GM23338 (cell line): ENCODE measurements at regions not wholly inside any gene's neighbourhood (a gene's known extent, or its start where the extent isn't known, plus 50 kb on each side); places are given as distances from the start of the nearest gene placed in this dataset.

Source experiments
- ATAC-seq: fragments of 200-7000 bp; cut with Tn5 transposase; 3 replicates; pipeline ENCODE4 v1.9.1; 2020
- DNase-seq: peaks from one replicate; pipeline ENCODE4 v3.0.0-alpha.2; 2015; ENCODE audit warnings: low spot score
- H2AFZ ChIP-seq: fragments of 200-600 bp; sonication (generic); 2 replicates; pipeline ENCODE4 v1.8.0; 2016; ENCODE audit warnings: antibody characterized with exemption, mild to moderate bottlenecking, moderate library complexity
- H3F3A ChIP-seq: fragments of 200-600 bp; sonication (generic); replicated peaks from 2 replicates; pipeline ENCODE4 v1.8.0; 2017; ENCODE audit warnings: antibody characterized with exemption, mixed run types, low read depth
- H3K27ac ChIP-seq: fragments of 200-600 bp; sonication (generic); 2 replicates; pipeline ENCODE4 v1.6.1; 2016; ENCODE audit warnings: low read depth
- H3K27me3 ChIP-seq: fragments of 200-600 bp; sonication (generic); 2 replicates; pipeline ENCODE4 v1.8.0; 2016; ENCODE audit warnings: mild to moderate bottlenecking, mixed run types, moderate library complexity; ENCODE audit not compliant: insufficient read depth
- H3K36me3 ChIP-seq: fragments of 200-600 bp; sonication (generic); 2 replicates; pipeline ENCODE4 v1.8.0; 2016; ENCODE audit warnings: mild to moderate bottlenecking; ENCODE audit not compliant: insufficient read depth
- H3K4me1 ChIP-seq: fragments of 200-600 bp; sonication (generic); 2 replicates; pipeline ENCODE4 v1.8.0; 2016; ENCODE audit warnings: mild to moderate bottlenecking, moderate library complexity; ENCODE audit not compliant: insufficient read depth
- H3K4me2 ChIP-seq: fragments of 200-600 bp; sonication (generic); 2 replicates; pipeline ENCODE4 v1.7.1; 2017; ENCODE audit warnings: mixed run types
- H3K4me3 ChIP-seq: fragments of 200-600 bp; sonication (generic); 2 replicates; pipeline ENCODE4 v1.6.1; 2016; ENCODE audit warnings: mixed run types
- H3K79me2 ChIP-seq: fragments of 200-600 bp; sonication (generic); replicated peaks from 2 replicates; pipeline ENCODE4 v1.8.0; 2017; ENCODE audit warnings: mild to moderate bottlenecking; ENCODE audit not compliant: insufficient read depth
- H3K9me2 ChIP-seq: fragments of 200-600 bp; sonication (generic); 2 replicates; pipeline ENCODE4 v1.8.0; 2017; ENCODE audit not compliant: insufficient read depth
- H4K20me1 ChIP-seq: fragments of 200-600 bp; sonication (generic); replicated peaks from 2 replicates; pipeline ENCODE4 v1.8.0; 2017; ENCODE audit warnings: mild to moderate bottlenecking; ENCODE audit not compliant: insufficient read depth
- H3K27ac Mint-ChIP-seq: 2 replicates; pipeline ENCODE4 v1.8.0; 2020; ENCODE audit warnings: inconsistent platforms, mild to moderate bottlenecking, moderate library complexity, mixed read lengths
- H3K27me3 Mint-ChIP-seq: 3 replicates; pipeline ENCODE4 v1.8.0; 2022; ENCODE audit warnings: low read depth, mild to moderate bottlenecking, moderate library complexity, mixed read lengths, inconsistent platforms; ENCODE audit not compliant: insufficient read depth, poor library complexity
- H3K36me3 Mint-ChIP-seq: 3 replicates; pipeline ENCODE4 v1.8.0; 2021; ENCODE audit warnings: low read depth, mild to moderate bottlenecking, inconsistent platforms, moderate library complexity, mixed read lengths
- H3K4me1 Mint-ChIP-seq: 3 replicates; pipeline ENCODE4 v1.8.0; 2020; ENCODE audit warnings: mild to moderate bottlenecking, inconsistent platforms, mixed read lengths
- H3K4me3 Mint-ChIP-seq: 3 replicates; pipeline ENCODE4 v1.8.0; 2021; ENCODE audit warnings: moderate library complexity, mild to moderate bottlenecking, inconsistent platforms, mixed read lengths
- H3K9me3 Mint-ChIP-seq: 3 replicates; pipeline ENCODE4 v1.8.0; 2020; ENCODE audit warnings: moderate library complexity, mild to moderate bottlenecking, inconsistent platforms, mixed read lengths
- CREB1 ChIP-seq: fragments of 250-450 bp; sonication (Bioruptor Pico); IDR thresholded peaks from 2 replicates; pipeline ENCODE4 v1.5.0; 2020; ENCODE audit warnings: low read depth, mild to moderate bottlenecking, moderate library complexity
- EZH2 ChIP-seq: fragments of 200-600 bp; sonication (generic); IDR thresholded peaks from one replicate; pipeline ENCODE4 v1.8.0; 2017; ENCODE audit warnings: antibody characterized with exemption, mild to moderate bottlenecking, low read depth; ENCODE audit not compliant: unreplicated experiment
- EZH2phosphoT487 ChIP-seq: fragments of 200-600 bp; sonication (generic); IDR thresholded peaks from one replicate; pipeline ENCODE4 v1.8.1; 2018; ENCODE audit warnings: antibody characterized with exemption; ENCODE audit not compliant: unreplicated experiment
- JUNB ChIP-seq: IDR thresholded peaks from one replicate; pipeline ENCODE4 v1.6.1; 2016; ENCODE audit warnings: antibody characterized with exemption; ENCODE audit not compliant: unreplicated experiment
- NANOG ChIP-seq: IDR thresholded peaks from 2 replicates; pipeline ENCODE4 v1.6.1; 2016; ENCODE audit warnings: antibody characterized with exemption, borderline replicate concordance
- POLR2AphosphoS5 ChIP-seq: IDR thresholded peaks from 2 replicates; pipeline ENCODE4 v1.6.1; 2016; ENCODE audit warnings: antibody characterized with exemption, low read depth
- STAT1 ChIP-seq: IDR thresholded peaks from one replicate; pipeline ENCODE4 v1.6.1; 2016; ENCODE audit warnings: antibody characterized with exemption; ENCODE audit not compliant: unreplicated experiment
- ZNF114 ChIP-seq: fragments of 250-450 bp; sonication (Bioruptor Pico); IDR thresholded peaks from 2 replicates; pipeline ENCODE4 v1.5.0; 2020; ENCODE audit warnings: mild to moderate bottlenecking, moderate library complexity
- ZNF331 ChIP-seq: fragments of 250-450 bp; sonication (Bioruptor Pico); IDR thresholded peaks from 2 replicates; pipeline ENCODE4 v1.5.0; 2020; ENCODE audit warnings: low read depth, mild to moderate bottlenecking, moderate library complexity
- TF ChIP-seq, protein P1 (sequence below): fragments of 250-450 bp; sonication (Bioruptor Pico); IDR thresholded peaks from 2 replicates; pipeline ENCODE4 v1.5.0; 2020; ENCODE audit warnings: mild to moderate bottlenecking, moderate library complexity
- TF ChIP-seq, protein P2 (sequence below), 2 experiments: fragments of 200-600 bp in 1 of 2; sonication (generic) in 1 of 2; conservative IDR thresholded peaks; 2 replicates each; pipeline versions ENCODE4 v1.5.1 to v1.6.1; 2016 to 2017; ENCODE audit warnings: antibody characterized with exemption in 2 of 2, low read depth in 2 of 2, mild to moderate bottlenecking in 2 of 2, moderate library complexity in 1 of 2
- TF ChIP-seq, protein P3 (sequence below): IDR thresholded peaks from one replicate; pipeline ENCODE4 v1.6.1; 2018; ENCODE audit warnings: antibody characterized with exemption; ENCODE audit not compliant: unreplicated experiment
- TF ChIP-seq, protein P4 (sequence below): IDR thresholded peaks from 2 replicates; pipeline ENCODE4 v1.6.1; 2016; ENCODE audit warnings: antibody characterized with exemption

DNA sequence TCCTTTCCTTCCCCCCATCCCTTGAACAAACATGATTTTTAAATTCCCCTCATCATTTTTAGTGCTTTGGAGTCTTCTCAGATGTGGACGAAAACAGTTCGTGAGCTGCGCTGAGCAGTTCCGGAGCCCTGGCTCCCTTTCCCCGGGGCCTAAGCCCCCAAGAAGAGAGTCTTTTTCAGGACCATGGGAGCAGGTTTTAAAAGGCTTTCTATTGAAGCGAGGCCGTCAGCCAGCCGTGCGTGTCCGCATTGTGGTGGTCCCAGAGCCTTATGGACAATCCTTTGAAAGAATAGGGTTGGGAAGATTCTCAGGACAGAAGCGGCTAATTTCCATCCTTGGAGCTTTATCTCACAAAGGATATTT is 290.7 kb downstream of the SOX11 start:
- H3K27ac Mint-ChIP-seq: no peak overlapping the region
- H3K4me1 Mint-ChIP-seq: peaks cover 13% of the 10 kb centered on the region
- TF ChIP-seq ZNF331: no peak
- TF ChIP-seq EZH2: no peak
- TF ChIP-seq, protein P1, sequence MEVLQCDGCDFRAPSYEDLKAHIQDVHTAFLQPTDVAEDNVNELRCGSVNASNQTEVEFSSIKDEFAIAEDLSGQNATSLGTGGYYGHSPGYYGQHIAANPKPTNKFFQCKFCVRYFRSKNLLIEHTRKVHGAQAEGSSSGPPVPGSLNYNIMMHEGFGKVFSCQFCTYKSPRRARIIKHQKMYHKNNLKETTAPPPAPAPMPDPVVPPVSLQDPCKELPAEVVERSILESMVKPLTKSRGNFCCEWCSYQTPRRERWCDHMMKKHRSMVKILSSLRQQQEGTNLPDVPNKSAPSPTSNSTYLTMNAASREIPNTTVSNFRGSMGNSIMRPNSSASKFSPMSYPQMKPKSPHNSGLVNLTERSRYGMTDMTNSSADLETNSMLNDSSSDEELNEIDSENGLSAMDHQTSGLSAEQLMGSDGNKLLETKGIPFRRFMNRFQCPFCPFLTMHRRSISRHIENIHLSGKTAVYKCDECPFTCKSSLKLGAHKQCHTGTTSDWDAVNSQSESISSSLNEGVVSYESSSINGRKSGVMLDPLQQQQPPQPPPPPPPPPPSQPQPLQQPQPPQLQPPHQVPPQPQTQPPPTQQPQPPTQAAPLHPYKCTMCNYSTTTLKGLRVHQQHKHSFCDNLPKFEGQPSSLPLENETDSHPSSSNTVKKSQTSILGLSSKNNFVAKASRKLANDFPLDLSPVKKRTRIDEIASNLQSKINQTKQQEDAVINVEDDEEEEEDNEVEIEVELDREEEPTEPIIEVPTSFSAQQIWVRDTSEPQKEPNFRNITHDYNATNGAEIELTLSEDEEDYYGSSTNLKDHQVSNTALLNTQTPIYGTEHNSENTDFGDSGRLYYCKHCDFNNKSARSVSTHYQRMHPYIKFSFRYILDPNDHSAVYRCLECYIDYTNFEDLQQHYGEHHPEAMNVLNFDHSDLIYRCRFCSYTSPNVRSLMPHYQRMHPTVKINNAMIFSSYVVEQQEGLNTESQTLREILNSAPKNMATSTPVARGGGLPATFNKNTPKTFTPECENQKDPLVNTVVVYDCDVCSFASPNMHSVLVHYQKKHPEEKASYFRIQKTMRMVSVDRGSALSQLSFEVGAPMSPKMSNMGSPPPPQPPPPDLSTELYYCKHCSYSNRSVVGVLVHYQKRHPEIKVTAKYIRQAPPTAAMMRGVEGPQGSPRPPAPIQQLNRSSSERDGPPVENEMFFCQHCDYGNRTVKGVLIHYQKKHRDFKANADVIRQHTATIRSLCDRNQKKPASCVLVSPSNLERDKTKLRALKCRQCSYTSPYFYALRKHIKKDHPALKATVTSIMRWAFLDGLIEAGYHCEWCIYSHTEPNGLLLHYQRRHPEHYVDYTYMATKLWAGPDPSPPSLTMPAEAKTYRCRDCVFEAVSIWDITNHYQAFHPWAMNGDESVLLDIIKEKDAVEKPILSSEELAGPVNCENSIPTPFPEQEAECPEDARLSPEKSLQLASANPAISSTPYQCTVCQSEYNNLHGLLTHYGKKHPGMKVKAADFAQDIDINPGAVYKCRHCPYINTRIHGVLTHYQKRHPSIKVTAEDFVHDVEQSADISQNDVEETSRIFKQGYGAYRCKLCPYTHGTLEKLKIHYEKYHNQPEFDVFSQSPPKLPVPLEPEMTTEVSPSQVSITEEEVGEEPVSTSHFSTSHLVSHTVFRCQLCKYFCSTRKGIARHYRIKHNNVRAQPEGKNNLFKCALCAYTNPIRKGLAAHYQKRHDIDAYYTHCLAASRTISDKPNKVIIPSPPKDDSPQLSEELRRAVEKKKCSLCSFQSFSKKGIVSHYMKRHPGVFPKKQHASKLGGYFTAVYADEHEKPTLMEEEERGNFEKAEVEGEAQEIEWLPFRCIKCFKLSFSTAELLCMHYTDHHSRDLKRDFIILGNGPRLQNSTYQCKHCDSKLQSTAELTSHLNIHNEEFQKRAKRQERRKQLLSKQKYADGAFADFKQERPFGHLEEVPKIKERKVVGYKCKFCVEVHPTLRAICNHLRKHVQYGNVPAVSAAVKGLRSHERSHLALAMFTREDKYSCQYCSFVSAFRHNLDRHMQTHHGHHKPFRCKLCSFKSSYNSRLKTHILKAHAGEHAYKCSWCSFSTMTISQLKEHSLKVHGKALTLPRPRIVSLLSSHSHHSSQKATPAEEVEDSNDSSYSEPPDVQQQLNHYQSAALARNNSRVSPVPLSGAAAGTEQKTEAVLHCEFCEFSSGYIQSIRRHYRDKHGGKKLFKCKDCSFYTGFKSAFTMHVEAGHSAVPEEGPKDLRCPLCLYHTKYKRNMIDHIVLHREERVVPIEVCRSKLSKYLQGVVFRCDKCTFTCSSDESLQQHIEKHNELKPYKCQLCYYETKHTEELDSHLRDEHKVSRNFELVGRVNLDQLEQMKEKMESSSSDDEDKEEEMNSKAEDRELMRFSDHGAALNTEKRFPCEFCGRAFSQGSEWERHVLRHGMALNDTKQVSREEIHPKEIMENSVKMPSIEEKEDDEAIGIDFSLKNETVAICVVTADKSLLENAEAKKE (CRISPR knock-in tag): no peak
- TF ChIP-seq, protein P2, sequence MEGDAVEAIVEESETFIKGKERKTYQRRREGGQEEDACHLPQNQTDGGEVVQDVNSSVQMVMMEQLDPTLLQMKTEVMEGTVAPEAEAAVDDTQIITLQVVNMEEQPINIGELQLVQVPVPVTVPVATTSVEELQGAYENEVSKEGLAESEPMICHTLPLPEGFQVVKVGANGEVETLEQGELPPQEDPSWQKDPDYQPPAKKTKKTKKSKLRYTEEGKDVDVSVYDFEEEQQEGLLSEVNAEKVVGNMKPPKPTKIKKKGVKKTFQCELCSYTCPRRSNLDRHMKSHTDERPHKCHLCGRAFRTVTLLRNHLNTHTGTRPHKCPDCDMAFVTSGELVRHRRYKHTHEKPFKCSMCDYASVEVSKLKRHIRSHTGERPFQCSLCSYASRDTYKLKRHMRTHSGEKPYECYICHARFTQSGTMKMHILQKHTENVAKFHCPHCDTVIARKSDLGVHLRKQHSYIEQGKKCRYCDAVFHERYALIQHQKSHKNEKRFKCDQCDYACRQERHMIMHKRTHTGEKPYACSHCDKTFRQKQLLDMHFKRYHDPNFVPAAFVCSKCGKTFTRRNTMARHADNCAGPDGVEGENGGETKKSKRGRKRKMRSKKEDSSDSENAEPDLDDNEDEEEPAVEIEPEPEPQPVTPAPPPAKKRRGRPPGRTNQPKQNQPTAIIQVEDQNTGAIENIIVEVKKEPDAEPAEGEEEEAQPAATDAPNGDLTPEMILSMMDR (conservative IDR thresholded peaks at IDR 0.05; ENCODE audit: low read depth in 2 of 2): no peak
- TF ChIP-seq NANOG: no peak
- TF ChIP-seq JUNB: no peak
- TF ChIP-seq, protein P3, sequence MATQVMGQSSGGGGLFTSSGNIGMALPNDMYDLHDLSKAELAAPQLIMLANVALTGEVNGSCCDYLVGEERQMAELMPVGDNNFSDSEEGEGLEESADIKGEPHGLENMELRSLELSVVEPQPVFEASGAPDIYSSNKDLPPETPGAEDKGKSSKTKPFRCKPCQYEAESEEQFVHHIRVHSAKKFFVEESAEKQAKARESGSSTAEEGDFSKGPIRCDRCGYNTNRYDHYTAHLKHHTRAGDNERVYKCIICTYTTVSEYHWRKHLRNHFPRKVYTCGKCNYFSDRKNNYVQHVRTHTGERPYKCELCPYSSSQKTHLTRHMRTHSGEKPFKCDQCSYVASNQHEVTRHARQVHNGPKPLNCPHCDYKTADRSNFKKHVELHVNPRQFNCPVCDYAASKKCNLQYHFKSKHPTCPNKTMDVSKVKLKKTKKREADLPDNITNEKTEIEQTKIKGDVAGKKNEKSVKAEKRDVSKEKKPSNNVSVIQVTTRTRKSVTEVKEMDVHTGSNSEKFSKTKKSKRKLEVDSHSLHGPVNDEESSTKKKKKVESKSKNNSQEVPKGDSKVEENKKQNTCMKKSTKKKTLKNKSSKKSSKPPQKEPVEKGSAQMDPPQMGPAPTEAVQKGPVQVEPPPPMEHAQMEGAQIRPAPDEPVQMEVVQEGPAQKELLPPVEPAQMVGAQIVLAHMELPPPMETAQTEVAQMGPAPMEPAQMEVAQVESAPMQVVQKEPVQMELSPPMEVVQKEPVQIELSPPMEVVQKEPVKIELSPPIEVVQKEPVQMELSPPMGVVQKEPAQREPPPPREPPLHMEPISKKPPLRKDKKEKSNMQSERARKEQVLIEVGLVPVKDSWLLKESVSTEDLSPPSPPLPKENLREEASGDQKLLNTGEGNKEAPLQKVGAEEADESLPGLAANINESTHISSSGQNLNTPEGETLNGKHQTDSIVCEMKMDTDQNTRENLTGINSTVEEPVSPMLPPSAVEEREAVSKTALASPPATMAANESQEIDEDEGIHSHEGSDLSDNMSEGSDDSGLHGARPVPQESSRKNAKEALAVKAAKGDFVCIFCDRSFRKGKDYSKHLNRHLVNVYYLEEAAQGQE: no peak
- TF ChIP-seq, protein P4, sequence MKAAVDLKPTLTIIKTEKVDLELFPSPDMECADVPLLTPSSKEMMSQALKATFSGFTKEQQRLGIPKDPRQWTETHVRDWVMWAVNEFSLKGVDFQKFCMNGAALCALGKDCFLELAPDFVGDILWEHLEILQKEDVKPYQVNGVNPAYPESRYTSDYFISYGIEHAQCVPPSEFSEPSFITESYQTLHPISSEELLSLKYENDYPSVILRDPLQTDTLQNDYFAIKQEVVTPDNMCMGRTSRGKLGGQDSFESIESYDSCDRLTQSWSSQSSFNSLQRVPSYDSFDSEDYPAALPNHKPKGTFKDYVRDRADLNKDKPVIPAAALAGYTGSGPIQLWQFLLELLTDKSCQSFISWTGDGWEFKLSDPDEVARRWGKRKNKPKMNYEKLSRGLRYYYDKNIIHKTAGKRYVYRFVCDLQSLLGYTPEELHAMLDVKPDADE: no peak
- no peak for TF ChIP-seq STAT1
- no peak for TF ChIP-seq EZH2phosphoT487
- TF ChIP-seq ZNF114 (CRISPR knock-in tag): no peak
- TF ChIP-seq POLR2AphosphoS5: no peak
- TF ChIP-seq CREB1 (CRISPR knock-in tag): no peak

More for the DNA sequence above, 290.7 kb downstream of the SOX11 start:
- Mint-ChIP-seq H3K4me3 (no peak overlapping the region), H3K36me3 (peaks cover 2% of the 10 kb centered on the region; the same call in 1 of the 3 replicates), H3K9me3 (peaks cover 79% of the 10 kb centered on the region), H3K27me3 (peaks cover 3% of the 10 kb centered on the region)
- peaks cover 5% of the 10 kb centered on the region; the same call in 1 of the 2 replicates for H3K4me1 ChIP-seq
- no peak overlapping the region for H3K4me3 ChIP-seq
- DNase-seq: no peak
- no peaks in the 10 kb centered on the region for H3F3A ChIP-seq
- no peak for ATAC-seq
- no peak overlapping the region for H3K27ac ChIP-seq
- H3K4me2 ChIP-seq: no peak overlapping the region
- H3K27me3 ChIP-seq: no peaks in the 10 kb centered on the region
- H2AFZ ChIP-seq: no peak overlapping the region; the same call in 1 of the 2 replicates
- H4K20me1 ChIP-seq: no peaks in the 10 kb centered on the region
- no peaks in the 10 kb centered on the region for H3K79me2 ChIP-seq
- no peaks in the 10 kb centered on the region for H3K36me3 ChIP-seq
- H3K9me2 ChIP-seq: no peaks in the 10 kb centered on the region
